OCI-LY1 (cell line): ENCODE measurements at regions not wholly inside any gene's neighbourhood (a gene's known extent, or its start where the extent isn't known, plus 50 kb on each side); places are given as distances from the start of the nearest gene placed in this dataset.

Experiments used
- EZH2 ChIP-seq: fragments of 200-600 bp; sonication (generic), shearing (Covaris generic); IDR thresholded peaks from 2 replicates; pipeline ENCODE4 v1.8.0; 2017; ENCODE audit warnings: borderline replicate concordance, mixed run types, mild to moderate bottlenecking, antibody characterized with exemption, low read length, moderate library complexity, mixed read lengths
- TF ChIP-seq, protein P1 (sequence below): fragments of 200-600 bp; sonication (generic), shearing (Covaris generic); IDR thresholded peaks from 2 replicates; pipeline ENCODE4 v1.5.1; 2017; ENCODE audit warnings: mild to moderate bottlenecking, antibody characterized with exemption, low read length, moderate library complexity, mixed read lengths

DNA sequence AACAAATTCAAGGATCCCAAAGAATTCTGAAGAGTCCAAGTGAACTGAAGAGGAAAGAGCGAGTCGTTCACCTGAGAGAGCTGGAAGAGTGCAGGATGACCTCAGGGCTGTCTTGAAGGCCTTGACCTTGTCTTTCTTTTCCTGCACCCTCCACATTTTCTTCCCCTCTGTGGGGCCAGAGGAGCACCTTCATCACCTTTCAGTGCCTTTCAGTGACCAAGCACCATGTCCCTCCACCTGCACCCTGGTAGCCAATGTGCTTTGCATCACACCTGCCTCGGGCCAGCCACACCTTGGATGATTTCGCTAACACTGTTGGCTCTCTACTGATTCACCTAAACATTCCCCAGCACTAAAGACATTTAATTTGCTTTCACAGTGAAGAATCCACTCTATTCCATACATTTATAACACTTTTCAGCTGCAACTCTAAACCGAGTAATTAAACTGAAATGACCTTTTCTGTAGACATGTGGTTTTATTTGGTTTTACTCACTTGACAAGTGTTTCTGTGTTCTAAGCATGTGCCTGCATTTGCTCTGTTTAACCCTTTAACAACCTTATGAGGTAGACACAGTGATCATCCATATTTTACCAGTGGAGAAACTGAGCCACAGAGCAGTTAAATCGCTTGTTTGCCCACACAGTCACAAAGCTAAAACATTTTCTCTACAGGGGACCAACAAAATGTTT lies 121.3 kb upstream of the CST7 start:
- TF ChIP-seq, protein P1, sequence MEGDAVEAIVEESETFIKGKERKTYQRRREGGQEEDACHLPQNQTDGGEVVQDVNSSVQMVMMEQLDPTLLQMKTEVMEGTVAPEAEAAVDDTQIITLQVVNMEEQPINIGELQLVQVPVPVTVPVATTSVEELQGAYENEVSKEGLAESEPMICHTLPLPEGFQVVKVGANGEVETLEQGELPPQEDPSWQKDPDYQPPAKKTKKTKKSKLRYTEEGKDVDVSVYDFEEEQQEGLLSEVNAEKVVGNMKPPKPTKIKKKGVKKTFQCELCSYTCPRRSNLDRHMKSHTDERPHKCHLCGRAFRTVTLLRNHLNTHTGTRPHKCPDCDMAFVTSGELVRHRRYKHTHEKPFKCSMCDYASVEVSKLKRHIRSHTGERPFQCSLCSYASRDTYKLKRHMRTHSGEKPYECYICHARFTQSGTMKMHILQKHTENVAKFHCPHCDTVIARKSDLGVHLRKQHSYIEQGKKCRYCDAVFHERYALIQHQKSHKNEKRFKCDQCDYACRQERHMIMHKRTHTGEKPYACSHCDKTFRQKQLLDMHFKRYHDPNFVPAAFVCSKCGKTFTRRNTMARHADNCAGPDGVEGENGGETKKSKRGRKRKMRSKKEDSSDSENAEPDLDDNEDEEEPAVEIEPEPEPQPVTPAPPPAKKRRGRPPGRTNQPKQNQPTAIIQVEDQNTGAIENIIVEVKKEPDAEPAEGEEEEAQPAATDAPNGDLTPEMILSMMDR: no peak
- TF ChIP-seq EZH2: no peak
